H9 (cell line): ENCODE measurements at regions not wholly inside any gene's neighbourhood (a gene's known extent, or its start where the extent isn't known, plus 50 kb on each side); places are given as distances from the start of the nearest gene placed in this dataset.

Source experiments
- DNase-seq: peaks from one replicate; pipeline ENCODE4 v3.0.0-alpha.2; 2017
- H2AFZ ChIP-seq: one replicate; pipeline ENCODE4 v1.6.1; 2013; ENCODE audit warnings: mild to moderate bottlenecking, low read length, control low read depth, moderate library complexity
- H2AK5ac ChIP-seq: 2 replicates; pipeline ENCODE4 v1.6.1; 2013; ENCODE audit warnings: low read length, control low read depth, mixed read lengths; ENCODE audit not compliant: insufficient read length
- H2BK120ac ChIP-seq: one replicate; pipeline ENCODE4 v1.6.1; 2013; ENCODE audit warnings: low read depth, mild to moderate bottlenecking, low read length, control low read depth, inconsistent platforms; ENCODE audit not compliant: poor library complexity, severe bottlenecking
- H2BK12ac ChIP-seq: 2 replicates; pipeline ENCODE4 v1.6.1; 2013; ENCODE audit warnings: low read length, control low read depth, mixed read lengths, low read depth; ENCODE audit not compliant: insufficient read length
- H2BK15ac ChIP-seq: 2 replicates; pipeline ENCODE4 v1.6.1; 2013; ENCODE audit warnings: low read depth, low read length, control low read depth
- H2BK20ac ChIP-seq: one replicate; pipeline ENCODE4 v1.6.1; 2013; ENCODE audit warnings: low read depth, mild to moderate bottlenecking, low read length, control low read depth, inconsistent platforms; ENCODE audit not compliant: poor library complexity, severe bottlenecking
- H2BK5ac ChIP-seq: 2 replicates; pipeline ENCODE4 v1.6.1; 2013; ENCODE audit warnings: low read length, control low read depth, mixed read lengths; ENCODE audit not compliant: insufficient read length
- H3K14ac ChIP-seq: 2 replicates; pipeline ENCODE4 v1.6.1; 2013; ENCODE audit warnings: low read length, control low read depth; ENCODE audit not compliant: insufficient read depth
- H3K18ac ChIP-seq: 2 replicates; pipeline ENCODE4 v1.6.1; 2013; ENCODE audit warnings: low read depth, mild to moderate bottlenecking, mixed read lengths, low read length, control low read depth; ENCODE audit not compliant: insufficient read length
- H3K23ac ChIP-seq: 2 replicates; pipeline ENCODE4 v1.6.1; 2013; ENCODE audit warnings: low read length, control low read depth, mixed read lengths, low read depth; ENCODE audit not compliant: insufficient read length
- H3K23me2 ChIP-seq: 2 replicates; pipeline ENCODE4 v1.6.1; 2013; ENCODE audit warnings: low read depth, mild to moderate bottlenecking, mixed read lengths, low read length, control low read depth; ENCODE audit not compliant: insufficient read length, poor library complexity, severe bottlenecking
- H3K27ac ChIP-seq: 2 replicates; pipeline ENCODE4 v1.5.1; 2013; ENCODE audit warnings: low read length, control low read depth, mixed read lengths, low read depth; ENCODE audit not compliant: insufficient read length
- H3K27me3 ChIP-seq: 2 replicates; pipeline ENCODE4 v1.6.1; 2013; ENCODE audit warnings: low read length, control low read depth, inconsistent platforms; ENCODE audit not compliant: insufficient read depth
- H3K4ac ChIP-seq: 2 replicates; pipeline ENCODE4 v1.6.1; 2013; ENCODE audit warnings: low read depth, mild to moderate bottlenecking, control low read depth, inconsistent platforms, low read length, moderate library complexity
- H3K4me1 ChIP-seq: 2 replicates; pipeline ENCODE4 v1.6.1; 2013; ENCODE audit warnings: low read length, control low read depth, inconsistent platforms; ENCODE audit not compliant: insufficient read depth
- H3K4me2 ChIP-seq: 2 replicates; pipeline ENCODE4 v1.6.1; 2013; ENCODE audit warnings: low read length, control low read depth, mixed read lengths; ENCODE audit not compliant: insufficient read length, insufficient read depth
- H3K56ac ChIP-seq: 2 replicates; pipeline ENCODE4 v1.6.1; 2013; ENCODE audit warnings: low read depth, mild to moderate bottlenecking, mixed read lengths, low read length, control low read depth; ENCODE audit not compliant: insufficient read length
- H3K79me1 ChIP-seq: 2 replicates; pipeline ENCODE4 v1.6.1; 2013; ENCODE audit warnings: low read depth, mild to moderate bottlenecking, moderate library complexity, low read length, control low read depth, inconsistent platforms; ENCODE audit not compliant: insufficient read depth, poor library complexity, severe bottlenecking
- H3K79me2 ChIP-seq: 2 replicates; pipeline ENCODE4 v1.6.1; 2013; ENCODE audit warnings: low read length, control low read depth, inconsistent platforms; ENCODE audit not compliant: insufficient read depth
- H3K9ac ChIP-seq: 2 replicates; pipeline ENCODE4 v1.6.1; 2013; ENCODE audit warnings: low read length, control low read depth, mixed read lengths; ENCODE audit not compliant: insufficient read length; ENCODE audit errors: extremely low read depth
- H3K9me3 ChIP-seq: one replicate; pipeline ENCODE4 v1.6.1; 2013; ENCODE audit warnings: low read depth, low read length, inconsistent platforms; ENCODE audit not compliant: control insufficient read depth
- H3T11ph ChIP-seq: one replicate; pipeline ENCODE4 v1.6.1; 2013; ENCODE audit warnings: mild to moderate bottlenecking, low read length, control low read depth, inconsistent platforms
- H4K20me1 ChIP-seq: one replicate; pipeline ENCODE4 v1.6.1; 2013; ENCODE audit not compliant: control insufficient read depth, insufficient read length, insufficient read depth
- H4K5ac ChIP-seq: 2 replicates; pipeline ENCODE4 v1.6.1; 2013; ENCODE audit warnings: low read depth, mild to moderate bottlenecking, mixed read lengths, low read length, control low read depth; ENCODE audit not compliant: insufficient read length
- H4K8ac ChIP-seq: replicated peaks from 2 replicates; pipeline ENCODE4 v1.6.1; 2013; ENCODE audit warnings: low read length, control low read depth, mixed read lengths, low read depth; ENCODE audit not compliant: insufficient read length
- H4K91ac ChIP-seq: 2 replicates; pipeline ENCODE4 v1.6.1; 2013; ENCODE audit warnings: low read depth, mild to moderate bottlenecking, moderate library complexity, mixed read lengths, low read length, control low read depth; ENCODE audit not compliant: insufficient read length
- H3K27ac Mint-ChIP-seq, 3 experiments: 2 replicates in 2 of 3; 3 replicates in 1 of 3; pipeline ENCODE4 v1.8.0; 2020 to 2021; ENCODE audit warnings: mixed read lengths in 3 of 3, mild to moderate bottlenecking in 1 of 3, moderate library complexity in 1 of 3
- H3K27me3 Mint-ChIP-seq: 2 replicates; pipeline ENCODE4 v1.8.0; 2021; ENCODE audit warnings: low read depth, mild to moderate bottlenecking, moderate library complexity, mixed read lengths
- H3K36me3 Mint-ChIP-seq, 3 experiments: 2 replicates in 2 of 3; 3 replicates in 1 of 3; pipeline ENCODE4 v1.8.0; 2020 to 2021; ENCODE audit warnings: low read depth in 3 of 3, mixed read lengths in 3 of 3; ENCODE audit not compliant: insufficient read depth in 1 of 3
- H3K4me1 Mint-ChIP-seq, 2 experiments: 2 replicates each; pipeline ENCODE4 v1.8.0; 2020; ENCODE audit warnings: mixed read lengths in 2 of 2
- H3K4me3 Mint-ChIP-seq, 2 experiments: 2 replicates in 1 of 2; 3 replicates in 1 of 2; pipeline ENCODE4 v1.8.0; 2020 to 2021; ENCODE audit warnings: mild to moderate bottlenecking in 2 of 2, mixed read lengths in 2 of 2, moderate library complexity in 1 of 2
- H3K9me3 Mint-ChIP-seq, 2 experiments: 2 replicates in 1 of 2; 3 replicates in 1 of 2; pipeline ENCODE4 v1.8.0; 2020; ENCODE audit warnings: mild to moderate bottlenecking in 2 of 2, mixed read lengths in 2 of 2, moderate library complexity in 1 of 2
- WGBS: extraction: QIAGEN DNeasy Blood & Tissue Kit; methylation state at CpG from one replicate; pipeline ENCODE4 v1.1.7; 2013; ENCODE audit warnings: missing lambda C conversion rate, low lambda C conversion rate, mixed read lengths; ENCODE audit not compliant: insufficient read length; ENCODE audit errors: extremely low coverage; 5-methylcytosine and 5-hydroxymethylcytosine counted together
- TF ChIP-seq, protein P1 (sequence below): fragments of 200-600 bp; sonication (generic); conservative IDR thresholded peaks from 3 replicates; pipeline ENCODE4 v1.8.0; 2021; ENCODE audit warnings: antibody characterized with exemption, mild to moderate bottlenecking

DNA sequence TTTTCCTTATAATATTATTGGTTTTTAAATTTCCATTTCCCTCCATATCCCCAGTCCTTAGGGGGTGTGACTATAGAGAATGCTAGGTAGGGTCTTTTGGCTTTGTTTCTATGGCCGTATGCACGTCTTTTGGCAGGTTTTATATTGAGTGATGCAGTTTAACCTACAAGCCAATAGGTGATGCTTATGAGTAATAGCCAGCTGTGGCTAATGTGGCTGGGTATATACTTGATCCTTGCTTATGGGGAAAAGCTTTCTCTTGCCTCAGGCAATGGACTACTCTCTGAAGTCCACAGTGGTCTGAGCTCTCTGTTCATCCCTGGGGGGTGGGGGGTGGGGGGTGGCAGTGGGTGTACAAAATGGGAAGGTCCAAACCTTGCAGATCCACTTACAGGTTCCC, 223.9 kb downstream of the MFSD1 start:
- DNase-seq, result no peak
- Mint-ChIP-seq H3K4me1 (no peaks in the 10 kb centered on the region), H3K4me3 (no peak overlapping the region), H3K9me3 (no peaks in the 10 kb centered on the region; a peak in 4 of 5 replicates), H3K27ac (no peak overlapping the region), H3K27me3 (no peaks in the 10 kb centered on the region), H3K36me3 (peaks cover 0 to 5% (median 3%) of the 10 kb centered on the region in 3 experiments; a peak in 2 of 7 replicates)
- no peak overlapping the region for H3T11ph ChIP-seq
- no peak overlapping the region for H4K91ac ChIP-seq
- H2BK12ac ChIP-seq, result no peak overlapping the region
- no peak overlapping the region for H2AK5ac ChIP-seq
- no peak overlapping the region for H3K4ac ChIP-seq
- no peak overlapping the region for H4K8ac ChIP-seq
- H3K9me3 ChIP-seq, result peaks cover 5% of the 10 kb centered on the region
- H3K27ac ChIP-seq, result no peak overlapping the region
- H2AFZ ChIP-seq, result no peak overlapping the region
- no peak overlapping the region for H2BK15ac ChIP-seq
- no peak overlapping the region for H4K5ac ChIP-seq
- H4K20me1 ChIP-seq, result no peaks in the 10 kb centered on the region
- no peak overlapping the region for H3K9ac ChIP-seq
- no peaks in the 10 kb centered on the region for H3K27me3 ChIP-seq
- no peaks in the 10 kb centered on the region for H3K4me1 ChIP-seq
- no peak overlapping the region for H2BK5ac ChIP-seq
- H3K18ac ChIP-seq, result no peak overlapping the region
- H3K79me1 ChIP-seq, result no peaks in the 10 kb centered on the region
- H3K56ac ChIP-seq, result no peak overlapping the region
- no peak overlapping the region for H3K14ac ChIP-seq
- TF ChIP-seq, protein P1, sequence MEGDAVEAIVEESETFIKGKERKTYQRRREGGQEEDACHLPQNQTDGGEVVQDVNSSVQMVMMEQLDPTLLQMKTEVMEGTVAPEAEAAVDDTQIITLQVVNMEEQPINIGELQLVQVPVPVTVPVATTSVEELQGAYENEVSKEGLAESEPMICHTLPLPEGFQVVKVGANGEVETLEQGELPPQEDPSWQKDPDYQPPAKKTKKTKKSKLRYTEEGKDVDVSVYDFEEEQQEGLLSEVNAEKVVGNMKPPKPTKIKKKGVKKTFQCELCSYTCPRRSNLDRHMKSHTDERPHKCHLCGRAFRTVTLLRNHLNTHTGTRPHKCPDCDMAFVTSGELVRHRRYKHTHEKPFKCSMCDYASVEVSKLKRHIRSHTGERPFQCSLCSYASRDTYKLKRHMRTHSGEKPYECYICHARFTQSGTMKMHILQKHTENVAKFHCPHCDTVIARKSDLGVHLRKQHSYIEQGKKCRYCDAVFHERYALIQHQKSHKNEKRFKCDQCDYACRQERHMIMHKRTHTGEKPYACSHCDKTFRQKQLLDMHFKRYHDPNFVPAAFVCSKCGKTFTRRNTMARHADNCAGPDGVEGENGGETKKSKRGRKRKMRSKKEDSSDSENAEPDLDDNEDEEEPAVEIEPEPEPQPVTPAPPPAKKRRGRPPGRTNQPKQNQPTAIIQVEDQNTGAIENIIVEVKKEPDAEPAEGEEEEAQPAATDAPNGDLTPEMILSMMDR, result no peak
- H3K23me2 ChIP-seq, result no peaks in the 10 kb centered on the region
- no CpG with 5 or more reads among the region's 2 CpGs for WGBS
- H2BK20ac ChIP-seq, result no peak overlapping the region
- no peak overlapping the region for H3K4me2 ChIP-seq
- H3K79me2 ChIP-seq, result no peaks in the 10 kb centered on the region
- H3K23ac ChIP-seq, result no peak overlapping the region
- no peak overlapping the region for H2BK120ac ChIP-seq
